ENCODE measurements at regions not wholly inside any gene's neighbourhood (a gene's known extent, or its start where the extent isn't known, plus 50 kb on each side); places are given as distances from the start of the nearest gene placed in this dataset.

GRCh38 chr3:162367429-162368260 lies 871.0 kb downstream of the OTOL1 start:
- Histone ChIP-seq H3K27ac (ENCODE audit: poor library complexity, severe bottlenecking) (no peak overlapping the region), H3K36me3 (ENCODE audit: low read depth) (no peaks in the 10 kb centered on the region), H3K4me1 (ENCODE audit: insufficient read depth, poor library complexity, severe bottlenecking) (no peaks in the 10 kb centered on the region), H3K9me3 (ENCODE audit: severe bottlenecking) (no peaks in the 10 kb centered on the region), H3K4me3 (ENCODE audit: severe bottlenecking) (no peak overlapping the region), H3K27me3 (ENCODE audit: insufficient read depth, poor library complexity, severe bottlenecking) (no peaks in the 10 kb centered on the region)
- DNase-seq (ENCODE audit: low spot score) (no peak), ATAC-seq (ENCODE audit: low read depth) (no peak)
- no peak for TF ChIP-seq CTCF (IDR thresholded peaks at IDR 0.05; ENCODE audit: poor library complexity, severe bottlenecking)

DNA sequence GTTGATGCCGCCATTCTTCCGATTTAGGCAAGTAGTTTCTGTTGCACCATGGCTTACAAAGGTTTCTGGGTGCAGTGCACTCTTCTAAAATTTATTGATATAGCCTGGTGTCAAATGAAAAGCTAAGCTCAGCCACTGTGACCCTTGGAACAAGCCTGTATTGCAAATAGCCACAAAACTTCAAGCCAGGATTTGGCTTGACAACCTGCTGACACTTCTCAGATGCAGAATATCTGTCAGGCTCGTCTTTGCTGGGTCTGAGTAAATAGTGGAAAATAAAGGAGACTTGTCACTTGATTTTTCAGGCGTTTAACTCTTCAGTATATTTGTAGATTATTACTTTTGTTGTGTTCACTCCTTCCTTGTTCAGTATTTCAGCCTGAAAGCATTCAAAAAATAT lies 871.8 kb downstream of the OTOL1 start:
- H3K9me3 ChIP-seq (ENCODE audit: severe bottlenecking): no peaks in the 10 kb centered on the region
- DNase-seq (ENCODE audit: low spot score): no peak
- no peaks in the 10 kb centered on the region for H3K36me3 ChIP-seq (ENCODE audit: low read depth)
- ATAC-seq (ENCODE audit: low read depth): no peak
- no peak overlapping the region for H3K4me3 ChIP-seq (ENCODE audit: severe bottlenecking)
- H3K27ac ChIP-seq (ENCODE audit: poor library complexity, severe bottlenecking): no peak overlapping the region
- no peaks in the 10 kb centered on the region for H3K4me1 ChIP-seq (ENCODE audit: insufficient read depth, poor library complexity, severe bottlenecking)
- no peak for TF ChIP-seq CTCF (IDR thresholded peaks at IDR 0.05; ENCODE audit: poor library complexity, severe bottlenecking)
- H3K27me3 ChIP-seq (ENCODE audit: insufficient read depth, poor library complexity, severe bottlenecking): no peaks in the 10 kb centered on the region

- no peak overlapping the region for H3K4me3 ChIP-seq (ENCODE audit: severe bottlenecking)
- H3K27me3 ChIP-seq (ENCODE audit: insufficient read depth, poor library complexity, severe bottlenecking): no peaks in the 10 kb centered on the region
- DNase-seq (ENCODE audit: low spot score) (no peak), ATAC-seq (ENCODE audit: low read depth) (no peak)
- H3K27ac ChIP-seq (ENCODE audit: poor library complexity, severe bottlenecking): no peak overlapping the region
- no peaks in the 10 kb centered on the region for H3K36me3 ChIP-seq (ENCODE audit: low read depth)
- H3K9me3 ChIP-seq (ENCODE audit: severe bottlenecking): no peaks in the 10 kb centered on the region
- no peaks in the 10 kb centered on the region for H3K4me1 ChIP-seq (ENCODE audit: insufficient read depth, poor library complexity, severe bottlenecking)
- no peak for TF ChIP-seq CTCF (IDR thresholded peaks at IDR 0.05; ENCODE audit: poor library complexity, severe bottlenecking)
Measured at GRCh38 chr3:162369306-162369705, 872.7 kb downstream of the OTOL1 start.

DNA sequence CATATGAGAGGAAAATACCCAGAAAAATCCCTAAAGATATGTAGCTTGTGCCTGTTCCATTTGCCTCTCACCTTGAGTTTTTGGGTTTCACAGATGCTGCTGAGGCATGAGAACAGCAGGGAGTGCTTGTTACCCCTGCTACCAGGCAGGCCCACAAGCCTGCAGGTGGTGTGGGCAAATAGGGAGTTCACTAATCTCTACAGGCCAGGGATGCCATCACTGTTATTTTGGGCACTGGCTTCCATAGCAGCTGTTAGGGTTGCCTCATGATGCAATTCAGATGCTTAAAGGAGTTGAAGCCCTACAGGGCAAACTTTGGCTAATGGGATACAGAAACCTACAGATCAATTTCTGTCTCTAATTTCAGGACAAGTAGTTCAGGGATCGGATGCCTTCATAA lies 873.5 kb downstream of the OTOL1 start:
- no peak overlapping the region for H3K4me3 ChIP-seq (ENCODE audit: severe bottlenecking)
- H3K36me3 ChIP-seq (ENCODE audit: low read depth): no peaks in the 10 kb centered on the region
- no peak overlapping the region for H3K27ac ChIP-seq (ENCODE audit: poor library complexity, severe bottlenecking)
- H3K9me3 ChIP-seq (ENCODE audit: severe bottlenecking): no peaks in the 10 kb centered on the region
- no peaks in the 10 kb centered on the region for H3K4me1 ChIP-seq (ENCODE audit: insufficient read depth, poor library complexity, severe bottlenecking)
- DNase-seq (ENCODE audit: low spot score): no peak
- no peak for ATAC-seq (ENCODE audit: low read depth)
- no peak for TF ChIP-seq CTCF (IDR thresholded peaks at IDR 0.05; ENCODE audit: poor library complexity, severe bottlenecking)
- H3K27me3 ChIP-seq (ENCODE audit: insufficient read depth, poor library complexity, severe bottlenecking): no peaks in the 10 kb centered on the region

GRCh38 chr3:162376761-162377160 lies 880.2 kb downstream of the OTOL1 start:
- no peak for DNase-seq (ENCODE audit: low spot score)
- H3K4me3 ChIP-seq (ENCODE audit: severe bottlenecking): no peak overlapping the region
- H3K27me3 ChIP-seq (ENCODE audit: insufficient read depth, poor library complexity, severe bottlenecking): no peaks in the 10 kb centered on the region
- no peaks in the 10 kb centered on the region for H3K9me3 ChIP-seq (ENCODE audit: severe bottlenecking)
- H3K4me1 ChIP-seq (ENCODE audit: insufficient read depth, poor library complexity, severe bottlenecking): no peaks in the 10 kb centered on the region
- TF ChIP-seq CTCF (IDR thresholded peaks at IDR 0.05; ENCODE audit: poor library complexity, severe bottlenecking): no peak
- no peak overlapping the region for H3K27ac ChIP-seq (ENCODE audit: poor library complexity, severe bottlenecking)
- H3K36me3 ChIP-seq (ENCODE audit: low read depth): no peaks in the 10 kb centered on the region
- ATAC-seq (ENCODE audit: low read depth): no peak

Measured in RWPE2 (cell line).